ENCODE measurements at regions not wholly inside any gene's neighbourhood (a gene's known extent, or its start where the extent isn't known, plus 50 kb on each side); places are given as distances from the start of the nearest gene placed in this dataset.

DNA sequence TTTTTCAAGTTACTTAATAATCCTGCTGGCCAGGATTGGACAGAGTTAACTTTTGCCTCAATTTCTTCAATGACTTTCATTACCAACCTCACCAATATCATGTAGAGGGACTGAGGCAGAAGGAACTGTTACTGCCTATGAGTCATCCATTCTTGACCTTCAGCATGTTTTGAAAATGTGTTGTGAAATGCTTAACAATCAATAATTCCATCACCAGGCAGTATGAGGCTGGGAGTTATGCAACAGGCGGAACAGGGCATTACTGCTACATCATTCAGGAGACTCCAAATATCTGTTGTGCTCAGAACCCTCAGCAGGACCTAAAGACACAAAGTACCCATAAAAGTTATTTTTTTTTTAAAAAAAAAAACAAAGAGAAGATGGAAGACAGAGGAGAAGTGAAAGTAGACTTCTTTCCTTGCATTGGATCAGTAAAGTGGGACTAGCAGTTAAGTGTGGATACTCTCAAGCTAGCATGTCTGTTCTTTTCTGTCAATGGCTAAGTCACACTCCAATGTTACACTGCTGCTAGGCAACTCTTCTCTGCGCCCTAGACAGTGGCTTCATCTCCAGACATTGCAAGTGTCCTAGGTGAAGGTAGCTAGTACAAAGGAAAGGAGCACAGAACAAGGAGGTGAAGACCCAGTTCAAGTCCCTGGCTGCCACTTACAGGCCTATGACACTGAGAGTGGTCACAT is 184.9 kb upstream of the LPP start:
- H3K23ac ChIP-seq (ENCODE audit: low read length) = no peak overlapping the region
- no peak overlapping the region for H2BK12ac ChIP-seq (ENCODE audit: low read length)
- H2BK5ac ChIP-seq (ENCODE audit: low read depth, low read length, poor library complexity) = no peak overlapping the region
- no peaks in the 10 kb centered on the region for H3K9me3 ChIP-seq (ENCODE audit: insufficient read depth, low read depth, low read length)
- H3K27me3 ChIP-seq (ENCODE audit: insufficient read depth, low read length) = no peaks in the 10 kb centered on the region
- no peak overlapping the region for H2AFZ ChIP-seq (ENCODE audit: insufficient read depth, low read length, poor library complexity)
- H3K14ac ChIP-seq (ENCODE audit: low read length) = no peak overlapping the region
- no peaks in the 10 kb centered on the region for H3K36me3 ChIP-seq (ENCODE audit: control insufficient read depth in 1 of 2, insufficient read depth in 2 of 2, low read length in 2 of 2)
- H3K4me1 ChIP-seq (ENCODE audit: control insufficient read depth in 1 of 2, insufficient read depth in 2 of 2, low read length in 2 of 2) = peaks cover 8 to 11% of the 10 kb centered on the region in 2 experiments
- no peak overlapping the region for H3K4ac ChIP-seq (ENCODE audit: low read depth, low read length)
- H4K91ac ChIP-seq (ENCODE audit: low read depth, low read length) = no peak overlapping the region
- DNase-seq = peak; percentile 68 to 89
- H4K12ac ChIP-seq (ENCODE audit: low read depth, low read length) = no peak overlapping the region
- H3K18ac ChIP-seq (ENCODE audit: low read length) = no peak overlapping the region
- H3K4me3 ChIP-seq (ENCODE audit: low read depth, low read length) = no peak overlapping the region
- H3K79me2 ChIP-seq (ENCODE audit: control insufficient read depth, insufficient read depth, low read length, poor library complexity) = no peaks in the 10 kb centered on the region
- no peak overlapping the region for H3K9ac ChIP-seq (ENCODE audit: low read length)
- H2AK5ac ChIP-seq (ENCODE audit: low read length) = no peak overlapping the region
- no peaks in the 10 kb centered on the region for H3K79me1 ChIP-seq (ENCODE audit: low read length)
- H2BK120ac ChIP-seq (ENCODE audit: insufficient read depth, low read length, poor library complexity) = no peak overlapping the region
- no peak overlapping the region for H3K27ac ChIP-seq (ENCODE audit: low read depth, low read length)
- H4K8ac ChIP-seq (ENCODE audit: low read depth, low read length) = no peak overlapping the region
- no CpG with 5 or more reads among the region's 2 CpGs for WGBS (ENCODE audit: extremely low coverage, insufficient coverage, insufficient read length)
- no peak overlapping the region for H3K4me2 ChIP-seq (ENCODE audit: low read length)

DNA sequence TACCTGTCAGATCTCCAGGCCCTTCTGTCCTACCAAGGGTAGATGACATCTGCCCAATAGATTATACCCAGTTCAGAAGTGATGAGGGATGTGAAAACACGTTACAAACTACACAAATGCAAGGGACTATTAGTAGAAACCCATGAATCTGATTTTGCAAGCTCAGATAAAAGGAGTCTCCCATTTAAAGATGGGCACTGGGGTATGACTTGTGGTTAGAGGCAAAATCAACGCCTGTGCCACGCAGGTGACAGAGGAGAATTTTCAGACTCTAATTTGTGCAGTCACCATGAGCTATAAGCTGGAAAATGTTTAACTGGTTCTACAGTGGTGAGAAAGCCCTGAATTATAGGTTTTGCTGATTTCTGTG is 184.4 kb upstream of the LPP start:
- Histone ChIP-seq H3K9me3 (ENCODE audit: insufficient read depth, low read depth, low read length) (no peaks in the 10 kb centered on the region), H3K4me1 (ENCODE audit: control insufficient read depth in 1 of 2, insufficient read depth in 2 of 2, low read length in 2 of 2) (peaks cover 8 to 11% of the 10 kb centered on the region in 2 experiments), H3K79me1 (ENCODE audit: low read length) (no peaks in the 10 kb centered on the region), H3K4me2 (ENCODE audit: low read length) (no peak overlapping the region), H3K14ac (ENCODE audit: low read length) (no peak overlapping the region), H2BK120ac (ENCODE audit: insufficient read depth, low read length, poor library complexity) (no peak overlapping the region), H3K4ac (ENCODE audit: low read depth, low read length) (no peak overlapping the region), H3K27me3 (ENCODE audit: insufficient read depth, low read length) (no peaks in the 10 kb centered on the region), H3K36me3 (ENCODE audit: control insufficient read depth in 1 of 2, insufficient read depth in 2 of 2, low read length in 2 of 2) (no peaks in the 10 kb centered on the region), H3K27ac (ENCODE audit: low read depth, low read length) (no peak overlapping the region), H3K79me2 (ENCODE audit: control insufficient read depth, insufficient read depth, low read length, poor library complexity) (no peaks in the 10 kb centered on the region), H4K8ac (ENCODE audit: low read depth, low read length) (no peak overlapping the region), H3K9ac (ENCODE audit: low read length) (no peak overlapping the region), H2AK5ac (ENCODE audit: low read length) (no peak overlapping the region), H4K91ac (ENCODE audit: low read depth, low read length) (no peak overlapping the region), H3K23ac (ENCODE audit: low read length) (no peak overlapping the region), H2BK12ac (ENCODE audit: low read length) (no peak overlapping the region), H4K12ac (ENCODE audit: low read depth, low read length) (no peak overlapping the region), H3K4me3 (ENCODE audit: low read depth, low read length) (no peak overlapping the region), H2BK5ac (ENCODE audit: low read depth, low read length, poor library complexity) (no peak overlapping the region), H2AFZ (ENCODE audit: insufficient read depth, low read length, poor library complexity) (no peak overlapping the region), H3K18ac (ENCODE audit: low read length) (no peak overlapping the region)
- WGBS (ENCODE audit: extremely low coverage, insufficient coverage, insufficient read length) = no CpG with 5 or more reads among the region's 3 CpGs
- no peak for DNase-seq

DNA sequence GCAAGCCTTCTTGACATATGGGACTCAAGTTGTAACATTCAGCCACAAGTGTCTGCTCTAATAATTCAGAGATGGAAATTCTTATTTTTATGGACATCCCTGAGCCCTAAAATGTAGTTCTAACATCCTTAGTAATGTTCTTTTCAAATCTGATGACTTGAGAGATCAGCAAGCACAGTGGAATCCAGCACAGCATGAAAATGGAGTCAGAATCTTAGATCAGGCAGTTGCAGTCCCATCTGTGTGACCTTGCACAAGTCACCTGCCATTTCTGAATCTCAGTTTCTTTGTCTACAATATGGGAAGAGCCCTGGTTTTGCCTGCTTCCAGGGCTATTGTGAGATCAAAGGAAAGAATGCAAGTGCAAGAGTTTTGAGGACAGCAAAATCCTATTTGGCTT is 183.9 kb upstream of the LPP start:
- H2BK120ac ChIP-seq (ENCODE audit: insufficient read depth, low read length, poor library complexity) = no peak overlapping the region
- no peak overlapping the region for H2AFZ ChIP-seq (ENCODE audit: insufficient read depth, low read length, poor library complexity)
- no peak overlapping the region for H4K12ac ChIP-seq (ENCODE audit: low read depth, low read length)
- H2BK12ac ChIP-seq (ENCODE audit: low read length) = no peak overlapping the region
- H2AK5ac ChIP-seq (ENCODE audit: low read length) = no peak overlapping the region
- peaks cover 8 to 11% of the 10 kb centered on the region in 2 experiments for H3K4me1 ChIP-seq (ENCODE audit: control insufficient read depth in 1 of 2, insufficient read depth in 2 of 2, low read length in 2 of 2)
- H3K4me2 ChIP-seq (ENCODE audit: low read length) = no peak overlapping the region
- no peaks in the 10 kb centered on the region for H3K36me3 ChIP-seq (ENCODE audit: control insufficient read depth in 1 of 2, insufficient read depth in 2 of 2, low read length in 2 of 2)
- H4K91ac ChIP-seq (ENCODE audit: low read depth, low read length) = no peak overlapping the region
- H4K8ac ChIP-seq (ENCODE audit: low read depth, low read length) = no peak overlapping the region
- no peaks in the 10 kb centered on the region for H3K27me3 ChIP-seq (ENCODE audit: insufficient read depth, low read length)
- no peak overlapping the region for H3K4me3 ChIP-seq (ENCODE audit: low read depth, low read length)
- no peak overlapping the region for H3K27ac ChIP-seq (ENCODE audit: low read depth, low read length)
- H3K14ac ChIP-seq (ENCODE audit: low read length) = no peak overlapping the region
- H3K4ac ChIP-seq (ENCODE audit: low read depth, low read length) = no peak overlapping the region
- no peak overlapping the region for H3K23ac ChIP-seq (ENCODE audit: low read length)
- H3K18ac ChIP-seq (ENCODE audit: low read length) = no peak overlapping the region
- no peaks in the 10 kb centered on the region for H3K9me3 ChIP-seq (ENCODE audit: insufficient read depth, low read depth, low read length)
- no peak for DNase-seq
- H2BK5ac ChIP-seq (ENCODE audit: low read depth, low read length, poor library complexity) = no peak overlapping the region
- H3K9ac ChIP-seq (ENCODE audit: low read length) = no peak overlapping the region
- H3K79me2 ChIP-seq (ENCODE audit: control insufficient read depth, insufficient read depth, low read length, poor library complexity) = no peaks in the 10 kb centered on the region
- no peaks in the 10 kb centered on the region for H3K79me1 ChIP-seq (ENCODE audit: low read length)

DNA sequence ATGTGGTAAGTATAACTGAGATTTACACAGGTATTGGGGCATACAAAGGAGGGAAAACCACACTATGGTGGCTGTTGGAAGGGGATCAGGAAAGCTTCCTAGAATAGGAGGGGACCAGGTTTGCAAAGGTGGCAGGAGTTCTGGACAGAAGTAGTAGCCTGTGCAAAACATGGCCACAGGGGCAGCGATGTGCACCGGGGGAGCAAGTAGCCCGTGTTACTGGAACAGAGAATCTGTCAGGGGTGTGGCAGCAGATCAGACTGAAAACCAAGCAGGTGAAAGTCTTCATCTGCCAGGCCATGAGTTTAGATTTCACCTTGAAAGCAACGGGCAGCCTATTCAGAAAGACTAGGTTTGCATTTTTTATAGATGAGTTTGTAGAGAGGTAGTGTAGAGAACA is 182.3 kb upstream of the LPP start:
- Histone ChIP-seq H3K4me2 (ENCODE audit: low read length) (no peak overlapping the region), H3K27me3 (ENCODE audit: insufficient read depth, low read length) (no peaks in the 10 kb centered on the region), H3K14ac (ENCODE audit: low read length) (no peak overlapping the region), H4K91ac (ENCODE audit: low read depth, low read length) (no peak overlapping the region), H4K8ac (ENCODE audit: low read depth, low read length) (no peak overlapping the region), H2BK120ac (ENCODE audit: insufficient read depth, low read length, poor library complexity) (no peak overlapping the region), H3K79me2 (ENCODE audit: control insufficient read depth, insufficient read depth, low read length, poor library complexity) (no peaks in the 10 kb centered on the region), H4K12ac (ENCODE audit: low read depth, low read length) (no peak overlapping the region), H2BK5ac (ENCODE audit: low read depth, low read length, poor library complexity) (no peak overlapping the region), H3K4me3 (ENCODE audit: low read depth, low read length) (no peak overlapping the region), H3K9ac (ENCODE audit: low read length) (no peak overlapping the region), H2BK12ac (ENCODE audit: low read length) (no peak overlapping the region), H3K27ac (ENCODE audit: low read depth, low read length) (no peak overlapping the region), H3K79me1 (ENCODE audit: low read length) (no peaks in the 10 kb centered on the region), H3K4me1 (ENCODE audit: control insufficient read depth in 1 of 2, insufficient read depth in 2 of 2, low read length in 2 of 2) (peaks cover 11 to 12% of the 10 kb centered on the region in 2 experiments), H3K36me3 (ENCODE audit: control insufficient read depth in 1 of 2, insufficient read depth in 2 of 2, low read length in 2 of 2) (no peaks in the 10 kb centered on the region), H2AFZ (ENCODE audit: insufficient read depth, low read length, poor library complexity) (no peak overlapping the region), H3K9me3 (ENCODE audit: insufficient read depth, low read depth, low read length) (no peaks in the 10 kb centered on the region), H3K23ac (ENCODE audit: low read length) (no peak overlapping the region), H2AK5ac (ENCODE audit: low read length) (no peak overlapping the region), H3K4ac (ENCODE audit: low read depth, low read length) (no peak overlapping the region), H3K18ac (ENCODE audit: low read length) (no peak overlapping the region)
- no CpG with 5 or more reads among the region's 4 CpGs for WGBS (ENCODE audit: extremely low coverage, insufficient coverage, insufficient read length)
- DNase-seq = no peak
